Epithelial cell of esophagus (primary cell): ENCODE measurements at regions not wholly inside any gene's neighbourhood (a gene's known extent, or its start where the extent isn't known, plus 50 kb on each side); places are given as distances from the start of the nearest gene placed in this dataset.
"Not testable (repeated sequence)": the region's sequence is repeated elsewhere in the genome, so short reads cannot be mapped to it uniquely, and the experiment has no call there.

Experiments used
- DNase-seq: peaks from one replicate; pipeline ENCODE4 v3.0.0; 2010; ENCODE audit warnings: low read depth
- H3K4me3 ChIP-seq: 2 replicates; pipeline ENCODE4 v1.5.1; 2011; ENCODE audit warnings: mild to moderate bottlenecking, low read length, control low read depth
- CTCF ChIP-seq: IDR thresholded peaks from 2 replicates; pipeline ENCODE4 v1.5.1; 2011; ENCODE audit warnings: low read depth, mild to moderate bottlenecking, low read length, control low read depth, inconsistent platforms; ENCODE audit not compliant: insufficient read depth; ENCODE audit errors: missing control alignments

- DNase-seq = no peak
- no peak overlapping the region for H3K4me3 ChIP-seq
- TF ChIP-seq CTCF = no peak
Observed at GRCh38 chr9:104319198-104319597, 184.9 kb upstream of the OR13F1 start.

- no peak for TF ChIP-seq CTCF
- H3K4me3 ChIP-seq = no peak overlapping the region
- DNase-seq = no peak
Observed at GRCh38 chr9:104319685-104320084, 184.4 kb upstream of the OR13F1 start.

- H3K4me3 ChIP-seq = no peak overlapping the region
- TF ChIP-seq CTCF = no peak
Observed at GRCh38 chr9:104322596-104322995, 181.5 kb upstream of the OR13F1 start.

GRCh38 chr9:104323967-104324694 is 179.9 kb upstream of the OR13F1 start:
- not testable (repeated sequence) for H3K4me3 ChIP-seq, DNase-seq

More at GRCh38 chr9:104322596-104322995, 181.5 kb upstream of the OR13F1 start:
- DNase-seq = no peak

GRCh38 chr9:104326912-104327311 is 177.2 kb upstream of the OR13F1 start:
- no peak for TF ChIP-seq CTCF
- DNase-seq = no peak
- no peak overlapping the region for H3K4me3 ChIP-seq

- TF ChIP-seq CTCF = no peak
- DNase-seq = no peak
- no peak overlapping the region for H3K4me3 ChIP-seq
Observed at GRCh38 chr9:104329245-104329644, 174.8 kb upstream of the OR13F1 start.

GRCh38 chr9:104330841-104331240 is 173.2 kb upstream of the OR13F1 start:
- H3K4me3 ChIP-seq = no peak overlapping the region
- no peak for DNase-seq
- TF ChIP-seq CTCF = no peak
